H9 (cell line): ENCODE measurements at regions not wholly inside any gene's neighbourhood (a gene's known extent, or its start where the extent isn't known, plus 50 kb on each side); places are given as distances from the start of the nearest gene placed in this dataset.

Source experiments
- DNase-seq: peaks from one replicate; pipeline ENCODE4 v3.0.0-alpha.2; 2017
- H2AFZ ChIP-seq: one replicate; pipeline ENCODE4 v1.6.1; 2013; ENCODE audit warnings: mild to moderate bottlenecking, low read length, control low read depth, moderate library complexity
- H2AK5ac ChIP-seq: 2 replicates; pipeline ENCODE4 v1.6.1; 2013; ENCODE audit warnings: low read length, control low read depth, mixed read lengths; ENCODE audit not compliant: insufficient read length
- H2BK120ac ChIP-seq: one replicate; pipeline ENCODE4 v1.6.1; 2013; ENCODE audit warnings: low read depth, mild to moderate bottlenecking, low read length, control low read depth, inconsistent platforms; ENCODE audit not compliant: poor library complexity, severe bottlenecking
- H2BK12ac ChIP-seq: 2 replicates; pipeline ENCODE4 v1.6.1; 2013; ENCODE audit warnings: low read length, control low read depth, mixed read lengths, low read depth; ENCODE audit not compliant: insufficient read length
- H2BK15ac ChIP-seq: 2 replicates; pipeline ENCODE4 v1.6.1; 2013; ENCODE audit warnings: low read depth, low read length, control low read depth
- H2BK20ac ChIP-seq: one replicate; pipeline ENCODE4 v1.6.1; 2013; ENCODE audit warnings: low read depth, mild to moderate bottlenecking, low read length, control low read depth, inconsistent platforms; ENCODE audit not compliant: poor library complexity, severe bottlenecking
- H2BK5ac ChIP-seq: 2 replicates; pipeline ENCODE4 v1.6.1; 2013; ENCODE audit warnings: low read length, control low read depth, mixed read lengths; ENCODE audit not compliant: insufficient read length
- H3K14ac ChIP-seq: 2 replicates; pipeline ENCODE4 v1.6.1; 2013; ENCODE audit warnings: low read length, control low read depth; ENCODE audit not compliant: insufficient read depth
- H3K18ac ChIP-seq: 2 replicates; pipeline ENCODE4 v1.6.1; 2013; ENCODE audit warnings: low read depth, mild to moderate bottlenecking, mixed read lengths, low read length, control low read depth; ENCODE audit not compliant: insufficient read length
- H3K23ac ChIP-seq: 2 replicates; pipeline ENCODE4 v1.6.1; 2013; ENCODE audit warnings: low read length, control low read depth, mixed read lengths, low read depth; ENCODE audit not compliant: insufficient read length
- H3K23me2 ChIP-seq: 2 replicates; pipeline ENCODE4 v1.6.1; 2013; ENCODE audit warnings: low read depth, mild to moderate bottlenecking, mixed read lengths, low read length, control low read depth; ENCODE audit not compliant: insufficient read length, poor library complexity, severe bottlenecking
- H3K27ac ChIP-seq: 2 replicates; pipeline ENCODE4 v1.5.1; 2013; ENCODE audit warnings: low read length, control low read depth, mixed read lengths, low read depth; ENCODE audit not compliant: insufficient read length
- H3K27me3 ChIP-seq: 2 replicates; pipeline ENCODE4 v1.6.1; 2013; ENCODE audit warnings: low read length, control low read depth, inconsistent platforms; ENCODE audit not compliant: insufficient read depth
- H3K4ac ChIP-seq: 2 replicates; pipeline ENCODE4 v1.6.1; 2013; ENCODE audit warnings: low read depth, mild to moderate bottlenecking, control low read depth, inconsistent platforms, low read length, moderate library complexity
- H3K4me1 ChIP-seq: 2 replicates; pipeline ENCODE4 v1.6.1; 2013; ENCODE audit warnings: low read length, control low read depth, inconsistent platforms; ENCODE audit not compliant: insufficient read depth
- H3K4me2 ChIP-seq: 2 replicates; pipeline ENCODE4 v1.6.1; 2013; ENCODE audit warnings: low read length, control low read depth, mixed read lengths; ENCODE audit not compliant: insufficient read length, insufficient read depth
- H3K56ac ChIP-seq: 2 replicates; pipeline ENCODE4 v1.6.1; 2013; ENCODE audit warnings: low read depth, mild to moderate bottlenecking, mixed read lengths, low read length, control low read depth; ENCODE audit not compliant: insufficient read length
- H3K79me1 ChIP-seq: 2 replicates; pipeline ENCODE4 v1.6.1; 2013; ENCODE audit warnings: low read depth, mild to moderate bottlenecking, moderate library complexity, low read length, control low read depth, inconsistent platforms; ENCODE audit not compliant: insufficient read depth, poor library complexity, severe bottlenecking
- H3K79me2 ChIP-seq: 2 replicates; pipeline ENCODE4 v1.6.1; 2013; ENCODE audit warnings: low read length, control low read depth, inconsistent platforms; ENCODE audit not compliant: insufficient read depth
- H3K9ac ChIP-seq: 2 replicates; pipeline ENCODE4 v1.6.1; 2013; ENCODE audit warnings: low read length, control low read depth, mixed read lengths; ENCODE audit not compliant: insufficient read length; ENCODE audit errors: extremely low read depth
- H3K9me3 ChIP-seq: one replicate; pipeline ENCODE4 v1.6.1; 2013; ENCODE audit warnings: low read depth, low read length, inconsistent platforms; ENCODE audit not compliant: control insufficient read depth
- H3T11ph ChIP-seq: one replicate; pipeline ENCODE4 v1.6.1; 2013; ENCODE audit warnings: mild to moderate bottlenecking, low read length, control low read depth, inconsistent platforms
- H4K20me1 ChIP-seq: one replicate; pipeline ENCODE4 v1.6.1; 2013; ENCODE audit not compliant: control insufficient read depth, insufficient read length, insufficient read depth
- H4K5ac ChIP-seq: 2 replicates; pipeline ENCODE4 v1.6.1; 2013; ENCODE audit warnings: low read depth, mild to moderate bottlenecking, mixed read lengths, low read length, control low read depth; ENCODE audit not compliant: insufficient read length
- H4K8ac ChIP-seq: replicated peaks from 2 replicates; pipeline ENCODE4 v1.6.1; 2013; ENCODE audit warnings: low read length, control low read depth, mixed read lengths, low read depth; ENCODE audit not compliant: insufficient read length
- H4K91ac ChIP-seq: 2 replicates; pipeline ENCODE4 v1.6.1; 2013; ENCODE audit warnings: low read depth, mild to moderate bottlenecking, moderate library complexity, mixed read lengths, low read length, control low read depth; ENCODE audit not compliant: insufficient read length
- H3K27ac Mint-ChIP-seq, 3 experiments: 2 replicates in 2 of 3; 3 replicates in 1 of 3; pipeline ENCODE4 v1.8.0; 2020 to 2021; ENCODE audit warnings: mixed read lengths in 3 of 3, mild to moderate bottlenecking in 1 of 3, moderate library complexity in 1 of 3
- H3K27me3 Mint-ChIP-seq: 2 replicates; pipeline ENCODE4 v1.8.0; 2021; ENCODE audit warnings: low read depth, mild to moderate bottlenecking, moderate library complexity, mixed read lengths
- H3K36me3 Mint-ChIP-seq, 3 experiments: 2 replicates in 2 of 3; 3 replicates in 1 of 3; pipeline ENCODE4 v1.8.0; 2020 to 2021; ENCODE audit warnings: low read depth in 3 of 3, mixed read lengths in 3 of 3; ENCODE audit not compliant: insufficient read depth in 1 of 3
- H3K4me1 Mint-ChIP-seq, 2 experiments: 2 replicates each; pipeline ENCODE4 v1.8.0; 2020; ENCODE audit warnings: mixed read lengths in 2 of 2
- H3K4me3 Mint-ChIP-seq, 2 experiments: 2 replicates in 1 of 2; 3 replicates in 1 of 2; pipeline ENCODE4 v1.8.0; 2020 to 2021; ENCODE audit warnings: mild to moderate bottlenecking in 2 of 2, mixed read lengths in 2 of 2, moderate library complexity in 1 of 2
- H3K9me3 Mint-ChIP-seq, 2 experiments: 2 replicates in 1 of 2; 3 replicates in 1 of 2; pipeline ENCODE4 v1.8.0; 2020; ENCODE audit warnings: mild to moderate bottlenecking in 2 of 2, mixed read lengths in 2 of 2, moderate library complexity in 1 of 2
- WGBS: extraction: QIAGEN DNeasy Blood & Tissue Kit; methylation state at CpG from one replicate; pipeline ENCODE4 v1.1.7; 2013; ENCODE audit warnings: missing lambda C conversion rate, low lambda C conversion rate, mixed read lengths; ENCODE audit not compliant: insufficient read length; ENCODE audit errors: extremely low coverage; 5-methylcytosine and 5-hydroxymethylcytosine counted together
- TF ChIP-seq, protein P1 (sequence below): fragments of 200-600 bp; sonication (generic); conservative IDR thresholded peaks from 3 replicates; pipeline ENCODE4 v1.8.0; 2021; ENCODE audit warnings: antibody characterized with exemption, mild to moderate bottlenecking

DNA sequence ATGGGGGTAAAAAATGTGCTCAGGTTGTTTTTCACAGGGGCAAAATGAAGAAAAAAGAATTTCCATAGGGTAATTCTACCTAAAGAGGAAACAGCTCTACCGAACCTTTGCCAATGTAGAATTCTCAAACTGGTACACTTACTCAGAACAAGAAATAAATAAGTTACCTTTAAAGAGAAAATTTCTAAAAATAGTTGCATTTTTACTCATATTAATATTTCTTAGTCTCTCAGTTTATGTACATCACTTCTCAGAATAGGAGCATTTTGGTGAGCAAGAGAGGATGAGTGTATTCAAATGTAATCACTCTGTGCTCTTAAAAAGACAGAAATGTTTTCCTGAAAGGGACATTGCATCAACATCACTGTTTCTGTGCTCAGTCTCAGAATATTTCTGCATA lies 574.7 kb upstream of the SLC8A1 start:
- Histone ChIP-seq H2BK5ac (no peak overlapping the region), H3K23ac (no peak overlapping the region), H3K4ac (no peak overlapping the region), H3K14ac (no peak overlapping the region), H2BK12ac (no peak overlapping the region), H3K27ac (no peak overlapping the region), H3K27me3 (no peaks in the 10 kb centered on the region), H3K23me2 (no peaks in the 10 kb centered on the region), H3T11ph (no peak overlapping the region), H4K8ac (no peak overlapping the region), H4K5ac (no peak overlapping the region), H3K18ac (no peak overlapping the region), H3K9ac (no peak overlapping the region), H3K4me2 (no peak overlapping the region), H2BK120ac (no peak overlapping the region), H2BK20ac (no peak overlapping the region), H4K20me1 (no peaks in the 10 kb centered on the region), H3K79me1 (no peaks in the 10 kb centered on the region), H2BK15ac (no peak overlapping the region), H3K4me1 (no peaks in the 10 kb centered on the region; the same call in 1 of the 2 replicates), H4K91ac (no peak overlapping the region), H2AFZ (no peak overlapping the region), H3K79me2 (no peaks in the 10 kb centered on the region), H3K56ac (no peak overlapping the region), H2AK5ac (no peak overlapping the region), H3K9me3 (no peaks in the 10 kb centered on the region)
- Mint-ChIP-seq H3K27me3 (no peaks in the 10 kb centered on the region), H3K9me3 (peaks cover 0 to 4% of the 10 kb centered on the region in 2 experiments; a peak in 2 of 5 replicates), H3K4me1 (0 out of 4 replicates have a peak, but pooled peaks cover 0 to 3% of the 10 kb centered on the region in 2 experiments), H3K4me3 (no peak overlapping the region), H3K36me3 (peaks cover 0 to 5% (median 0%) of the 10 kb centered on the region in 3 experiments; a peak in 1 of 7 replicates), H3K27ac (no peak overlapping the region; a peak in 1 of 7 replicates)
- no peak for DNase-seq
- TF ChIP-seq, protein P1, sequence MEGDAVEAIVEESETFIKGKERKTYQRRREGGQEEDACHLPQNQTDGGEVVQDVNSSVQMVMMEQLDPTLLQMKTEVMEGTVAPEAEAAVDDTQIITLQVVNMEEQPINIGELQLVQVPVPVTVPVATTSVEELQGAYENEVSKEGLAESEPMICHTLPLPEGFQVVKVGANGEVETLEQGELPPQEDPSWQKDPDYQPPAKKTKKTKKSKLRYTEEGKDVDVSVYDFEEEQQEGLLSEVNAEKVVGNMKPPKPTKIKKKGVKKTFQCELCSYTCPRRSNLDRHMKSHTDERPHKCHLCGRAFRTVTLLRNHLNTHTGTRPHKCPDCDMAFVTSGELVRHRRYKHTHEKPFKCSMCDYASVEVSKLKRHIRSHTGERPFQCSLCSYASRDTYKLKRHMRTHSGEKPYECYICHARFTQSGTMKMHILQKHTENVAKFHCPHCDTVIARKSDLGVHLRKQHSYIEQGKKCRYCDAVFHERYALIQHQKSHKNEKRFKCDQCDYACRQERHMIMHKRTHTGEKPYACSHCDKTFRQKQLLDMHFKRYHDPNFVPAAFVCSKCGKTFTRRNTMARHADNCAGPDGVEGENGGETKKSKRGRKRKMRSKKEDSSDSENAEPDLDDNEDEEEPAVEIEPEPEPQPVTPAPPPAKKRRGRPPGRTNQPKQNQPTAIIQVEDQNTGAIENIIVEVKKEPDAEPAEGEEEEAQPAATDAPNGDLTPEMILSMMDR: no peak
- no CpG with 5 or more reads among the region's 1 CpG for WGBS
